Ovary (tissue), 3 donors: ENCODE measurements at regions not wholly inside any gene's neighbourhood (a gene's known extent, or its start where the extent isn't known, plus 50 kb on each side); places are given as distances from the start of the nearest gene placed in this dataset.

Experiments
- EP300 ChIP-seq: sonication (generic); formaldehyde crosslinking; IDR thresholded peaks from one replicate; pipeline ENCODE4 v1.6.1; 2017; ENCODE audit warnings: antibody characterized with exemption
- POLR2A ChIP-seq: fragments of 450-650 bp; IDR thresholded peaks from one replicate; pipeline ENCODE4 v1.6.1; 2017; ENCODE audit warnings: antibody characterized with exemption, mild to moderate bottlenecking, moderate library complexity
- TF ChIP-seq, protein P1 (sequence below), 3 donors: fragments of 450-650 bp in 2 of 3; fragments of 200-600 bp in 1 of 3; IDR thresholded peaks; one replicate each; pipeline versions ENCODE4 v1.5.1 to v1.8.0; 2016 to 2022; ENCODE audit warnings: antibody characterized with exemption in 3 of 3, mild to moderate bottlenecking in 1 of 3
- donor health status: DM: no; HTN: no; CAD: no.

DNA sequence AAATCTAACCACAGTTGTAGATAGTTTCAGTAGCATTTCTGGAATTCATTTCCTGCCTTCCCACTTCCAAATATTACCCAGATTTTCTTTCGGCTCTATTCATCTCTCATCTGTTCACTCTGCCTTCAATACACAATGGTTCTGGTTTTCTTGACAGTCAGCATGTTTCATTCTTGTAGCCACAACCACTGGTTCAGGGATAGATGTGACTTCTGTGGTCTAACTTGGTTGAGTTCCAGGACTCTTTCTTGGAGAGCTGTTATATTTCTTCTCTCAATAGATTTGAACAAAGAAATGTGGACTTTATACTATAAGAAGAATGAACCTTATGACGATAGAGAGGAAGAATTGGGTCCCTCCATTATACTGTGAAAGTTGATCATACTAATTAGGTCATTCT, 228.8 kb downstream of the NSUN3 start:
- TF ChIP-seq POLR2A (no peak), EP300 (no peak)
- TF ChIP-seq, protein P1, sequence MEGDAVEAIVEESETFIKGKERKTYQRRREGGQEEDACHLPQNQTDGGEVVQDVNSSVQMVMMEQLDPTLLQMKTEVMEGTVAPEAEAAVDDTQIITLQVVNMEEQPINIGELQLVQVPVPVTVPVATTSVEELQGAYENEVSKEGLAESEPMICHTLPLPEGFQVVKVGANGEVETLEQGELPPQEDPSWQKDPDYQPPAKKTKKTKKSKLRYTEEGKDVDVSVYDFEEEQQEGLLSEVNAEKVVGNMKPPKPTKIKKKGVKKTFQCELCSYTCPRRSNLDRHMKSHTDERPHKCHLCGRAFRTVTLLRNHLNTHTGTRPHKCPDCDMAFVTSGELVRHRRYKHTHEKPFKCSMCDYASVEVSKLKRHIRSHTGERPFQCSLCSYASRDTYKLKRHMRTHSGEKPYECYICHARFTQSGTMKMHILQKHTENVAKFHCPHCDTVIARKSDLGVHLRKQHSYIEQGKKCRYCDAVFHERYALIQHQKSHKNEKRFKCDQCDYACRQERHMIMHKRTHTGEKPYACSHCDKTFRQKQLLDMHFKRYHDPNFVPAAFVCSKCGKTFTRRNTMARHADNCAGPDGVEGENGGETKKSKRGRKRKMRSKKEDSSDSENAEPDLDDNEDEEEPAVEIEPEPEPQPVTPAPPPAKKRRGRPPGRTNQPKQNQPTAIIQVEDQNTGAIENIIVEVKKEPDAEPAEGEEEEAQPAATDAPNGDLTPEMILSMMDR (IDR thresholded peaks at IDR 0.05): no peak
